Erythroblast (primary cell): ENCODE measurements at regions not wholly inside any gene's neighbourhood (a gene's known extent, or its start where the extent isn't known, plus 50 kb on each side); places are given as distances from the start of the nearest gene placed in this dataset.

Experiments used
- DNase-seq, 2 experiments: peaks; one replicate each; lab custom pipeline; 2025; lab: John Stamatoyannopoulos, UW
- GATA1 ChIP-seq: IDR thresholded peaks from 2 replicates; pipeline ENCODE4 v1.6.1; 2011; ENCODE audit warnings: low read depth, mild to moderate bottlenecking, control low read depth, low read length, moderate library complexity
- POLR2A ChIP-seq: IDR thresholded peaks from 2 replicates; pipeline ENCODE4 v1.6.1; 2011; ENCODE audit warnings: mild to moderate bottlenecking, low read length

DNA sequence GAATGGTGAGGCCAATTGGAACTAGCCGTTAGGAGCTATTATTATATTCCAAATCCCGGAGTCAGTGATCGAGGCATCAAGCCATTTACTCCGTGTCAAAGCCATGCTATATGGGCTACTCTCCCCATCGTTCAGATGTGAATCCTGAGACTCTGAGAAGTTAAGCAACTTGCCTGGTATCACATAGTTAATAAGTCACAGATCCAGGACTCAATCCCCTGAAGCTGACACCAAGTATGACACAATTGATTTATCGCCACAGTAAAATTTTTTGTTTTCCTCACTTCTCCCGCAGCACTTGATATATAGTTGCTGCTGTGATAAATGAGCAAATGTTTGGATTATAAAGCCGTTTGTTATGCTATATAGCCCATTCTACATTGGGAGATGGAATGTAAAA lies 50.8 kb upstream of the TSHZ2 start:
- no peak for DNase-seq
- no peak for TF ChIP-seq GATA1
- no peak for TF ChIP-seq POLR2A

GRCh38 chr20:52918311-52918710 lies 53.8 kb upstream of the TSHZ2 start:
- TF ChIP-seq POLR2A, result no peak
- no peak for TF ChIP-seq GATA1

GRCh38 chr20:52915564-52915963 lies 56.6 kb upstream of the TSHZ2 start:
- TF ChIP-seq GATA1 (no peak), POLR2A (no peak)

More at GRCh38 chr20:52918311-52918710, 53.8 kb upstream of the TSHZ2 start:
- DNase-seq, result no peak

DNA sequence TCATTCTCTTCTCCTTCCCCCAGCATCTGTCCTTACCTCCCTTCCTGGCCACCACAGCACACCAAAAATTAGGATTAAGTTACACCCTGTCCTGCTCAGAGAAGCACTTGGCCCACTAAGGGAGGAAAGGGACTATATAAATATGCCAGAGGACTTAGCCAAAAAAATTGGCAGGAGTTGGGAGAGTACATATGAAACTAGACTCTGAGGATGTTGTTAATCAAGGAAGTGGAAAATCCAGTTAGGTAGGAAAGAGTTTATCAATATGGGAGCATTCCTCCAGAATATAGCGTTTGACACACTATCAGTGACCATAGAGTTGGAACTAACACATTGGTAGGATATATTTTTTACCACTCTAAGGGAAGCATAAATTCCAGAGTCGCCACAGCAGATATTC lies 57.3 kb upstream of the TSHZ2 start:
- TF ChIP-seq POLR2A (no peak), GATA1 (no peak)

More at GRCh38 chr20:52915564-52915963, 56.6 kb upstream of the TSHZ2 start:
- no peak for DNase-seq

GRCh38 chr20:52913650-52914387 lies 58.3 kb upstream of the TSHZ2 start:
- no peak for DNase-seq
- TF ChIP-seq POLR2A (no peak), GATA1 (no peak)

More for the DNA sequence above, 57.3 kb upstream of the TSHZ2 start:
- DNase-seq, result no peak

GRCh38 chr20:52905241-52905994 lies 66.7 kb upstream of the TSHZ2 start:
- DNase-seq, result no peak
- TF ChIP-seq POLR2A (no peak), GATA1 (no peak)

GRCh38 chr20:52904837-52905236 lies 67.3 kb upstream of the TSHZ2 start:
- no peak for TF ChIP-seq POLR2A
- no peak for TF ChIP-seq GATA1
- DNase-seq, result no peak

DNA sequence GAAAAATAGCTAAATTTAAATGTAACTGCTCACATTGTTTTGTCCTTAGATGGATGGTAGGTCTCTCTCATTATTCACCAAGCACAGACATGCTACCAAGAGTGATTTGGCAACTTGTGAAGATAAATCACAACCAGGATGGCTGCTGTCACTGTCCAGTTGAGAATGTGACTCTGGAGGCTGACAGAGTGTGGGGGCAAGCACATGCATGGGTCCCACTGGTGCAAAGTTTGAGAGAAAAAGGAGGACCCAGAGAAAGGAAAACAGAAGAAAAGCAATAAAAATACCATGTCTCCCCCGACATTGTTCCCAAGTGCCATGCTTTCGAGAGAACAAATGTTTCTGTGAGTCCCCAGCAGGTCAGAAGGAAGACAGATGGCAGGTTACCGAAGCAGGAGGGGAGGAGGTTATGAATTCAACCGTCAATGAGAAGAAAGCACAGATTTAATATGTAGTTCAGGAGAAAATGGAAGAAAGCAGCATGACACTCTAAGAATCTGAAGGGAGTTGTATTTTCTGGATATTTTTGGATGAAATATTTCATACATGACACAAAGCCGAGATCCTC lies 73.0 kb upstream of the TSHZ2 start:
- TF ChIP-seq POLR2A (no peak), GATA1 (no peak)
- DNase-seq, result no peak

- DNase-seq, result no peak
- TF ChIP-seq GATA1, result no peak
- no peak for TF ChIP-seq POLR2A
These were observed 75.8 kb upstream of the TSHZ2 start for GRCh38 chr20:52896348-52896747.

- no peak for DNase-seq
- TF ChIP-seq POLR2A (no peak), GATA1 (no peak)
These were observed 76.5 kb upstream of the TSHZ2 start for GRCh38 chr20:52895701-52896100.

DNA sequence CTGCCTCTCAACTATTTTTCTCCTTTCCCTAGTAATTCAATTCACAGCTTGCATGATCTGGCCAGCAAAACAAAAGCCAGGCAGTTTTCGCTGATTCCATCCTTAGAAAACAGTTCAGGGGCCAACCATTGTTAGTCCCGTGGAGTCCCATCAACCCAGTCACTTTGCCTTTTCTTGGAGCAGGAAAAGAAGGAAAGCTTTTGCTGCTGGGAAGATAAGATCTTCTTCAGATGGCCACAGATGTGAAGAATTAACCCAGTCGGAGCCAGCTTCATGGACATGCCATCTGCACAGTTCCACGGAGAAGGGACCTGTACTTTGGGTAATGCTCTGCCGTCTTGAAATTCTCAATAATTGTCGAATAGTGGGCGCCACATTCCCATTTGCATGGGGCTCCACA lies 76.9 kb upstream of the TSHZ2 start:
- DNase-seq, result no peak
- no peak for TF ChIP-seq GATA1
- no peak for TF ChIP-seq POLR2A

DNA sequence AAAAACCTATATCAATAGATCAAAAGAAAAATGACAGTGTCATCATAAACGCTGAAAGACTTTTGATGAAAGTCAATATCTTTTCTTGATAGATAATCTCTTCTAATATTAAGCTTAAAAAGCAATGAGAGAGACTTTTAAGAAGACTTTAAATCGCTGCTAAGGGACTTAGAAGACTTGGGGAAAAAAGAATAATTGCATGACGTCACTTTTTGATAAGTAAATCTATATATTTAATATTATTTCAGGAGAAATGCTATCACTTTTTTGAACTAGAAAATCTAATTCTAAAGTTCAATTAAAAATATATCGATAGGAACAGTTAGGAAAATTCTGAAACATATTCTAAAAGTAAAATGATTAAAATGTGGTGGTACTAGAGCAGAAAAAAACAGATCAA lies 78.7 kb upstream of the TSHZ2 start:
- no peak for DNase-seq
- no peak for TF ChIP-seq POLR2A
- no peak for TF ChIP-seq GATA1

DNA sequence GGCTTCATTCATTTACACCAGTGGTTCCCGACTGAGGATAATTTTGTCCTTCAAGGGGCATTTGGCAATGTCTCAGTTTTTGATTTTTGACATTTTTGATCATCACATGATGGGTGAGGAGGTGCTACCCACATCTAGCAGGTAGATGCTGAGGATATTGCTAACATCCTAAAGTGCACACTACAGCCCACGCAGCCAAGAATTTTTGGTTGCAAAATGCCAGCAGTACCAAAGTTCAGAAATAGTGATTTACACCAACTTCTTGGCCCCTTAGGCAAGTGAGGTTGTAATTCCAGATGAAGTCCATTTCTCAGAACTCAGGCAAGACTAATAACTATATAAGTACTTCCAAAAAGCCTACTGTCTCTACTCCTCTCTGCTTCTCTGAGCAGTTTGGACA lies 80.1 kb upstream of the TSHZ2 start:
- no peak for DNase-seq
- TF ChIP-seq POLR2A (no peak), GATA1 (no peak)

DNA sequence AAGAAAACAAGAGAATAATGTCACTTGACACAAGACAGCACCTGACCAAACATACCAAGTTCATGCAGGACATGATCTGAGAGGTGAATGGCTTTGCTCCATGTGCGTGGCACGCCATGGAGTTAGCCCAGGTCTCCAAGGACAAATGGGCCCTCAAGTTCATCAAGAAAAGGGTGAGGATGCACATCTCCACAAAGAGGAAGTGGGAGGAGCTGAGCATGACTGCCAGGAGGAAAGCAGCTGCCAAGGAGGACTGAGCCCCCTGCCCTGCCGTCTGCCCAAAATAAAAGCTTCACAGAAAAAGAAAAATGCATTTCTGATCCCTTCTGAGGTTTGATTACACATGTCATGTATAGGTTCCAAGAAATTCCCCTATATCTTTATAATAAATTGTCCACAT lies 82.0 kb upstream of the TSHZ2 start:
- DNase-seq, result no peak
- TF ChIP-seq POLR2A (no peak), GATA1 (no peak)
